HepG2 (cell line): ENCODE measurements at regions not wholly inside any gene's neighbourhood (a gene's known extent, or its start where the extent isn't known, plus 50 kb on each side); places are given as distances from the start of the nearest gene placed in this dataset.
"Not testable (repeated sequence)": the region's sequence is repeated elsewhere in the genome, so short reads cannot be mapped to it uniquely, and the experiment has no call there.

ENCODE experiments used
- ATAC-seq: fragments of 200-7000 bp; cut with Tn5 transposase; 3 replicates; pipeline ENCODE4 v1.9.1; 2020; ENCODE audit warnings: mild to moderate bottlenecking, moderate library complexity
- BruUV-seq: library from RNA; stranded (reverse); fragments of 400-500 nt; replicated peaks from 2 replicates; lab custom pipeline; 2021; lab: Mats Ljungman, UMichigan
- CTCF ChIA-PET: fragments of 300-600 bp; formaldehyde crosslinking; extraction: SDS; loops from one replicate; lab custom pipeline; 2021; ENCODE audit warnings: low total read pairs, inconsistent platforms, low intra/inter-chr PET ratio; lab: Yijun Ruan, JAX
- POLR2A ChIA-PET: fragments of 350-600 bp; sonication (Branson Sonifier 250); formaldehyde crosslinking; loops from one replicate; lab custom pipeline; 2020; ENCODE audit warnings: antibody characterized with exemption, inconsistent platforms; lab: Yijun Ruan, JAX
- DNase-seq: peaks from one replicate; pipeline ENCODE4 v3.0.0-alpha.2; 2015; ENCODE audit warnings: low spot score
- FAIRE-seq: peaks from 3 replicates; lab custom pipeline; 2011; peaks lifted over from hg19 to GRCh38; lab: Jason Lieb, UNC
- H2AFZ ChIP-seq: one replicate; pipeline ENCODE4 v1.6.1; 2011; ENCODE audit warnings: low read length, inconsistent platforms
- H3K27ac ChIP-seq: fragments of 300-600 bp; 3 replicates; pipeline ENCODE4 v1.8.0; 2011; ENCODE audit warnings: mixed run types, mild to moderate bottlenecking, mixed read lengths, low read length, inconsistent platforms; ENCODE audit not compliant: insufficient read depth; ENCODE audit errors: extremely low read length
- H3K27me3 ChIP-seq, 2 experiments: fragments of 200-600 bp in 1 of 2; 2 replicates in 1 of 2; 3 replicates in 1 of 2; pipeline versions ENCODE4 v1.6.0 to v1.8.0; 2011; ENCODE audit warnings: low read length in 2 of 2, mild to moderate bottlenecking in 2 of 2, moderate library complexity in 2 of 2, inconsistent platforms in 1 of 2; ENCODE audit not compliant: insufficient read depth in 2 of 2, control insufficient read depth in 1 of 2
- H3K36me3 ChIP-seq, 2 experiments: fragments of 200-600 bp in 1 of 2; replicated peaks in 1 of 2; 2 replicates in 1 of 2; 3 replicates in 1 of 2; pipeline versions ENCODE4 v1.5.1 to v1.8.0; 2011; ENCODE audit warnings: low read length in 2 of 2, inconsistent platforms in 1 of 2; ENCODE audit not compliant: insufficient read depth in 2 of 2, control insufficient read depth in 1 of 2
- H3K4me1 ChIP-seq: 2 replicates; pipeline ENCODE4 v1.5.1; 2012; ENCODE audit warnings: low read length, inconsistent platforms; ENCODE audit not compliant: insufficient read depth
- H3K4me2 ChIP-seq: 2 replicates; pipeline ENCODE4 v1.6.0; 2011; ENCODE audit warnings: low read depth, low read length, inconsistent platforms
- H3K4me3 ChIP-seq, 3 experiments: fragments of 200-600 bp in 1 of 3; sonication (generic), shearing (Covaris generic) in 1 of 3; replicated peaks in 1 of 3; 2 replicates each; pipeline ENCODE4 v1.5.1; 2011 to 2016; ENCODE audit warnings: low read length in 3 of 3, inconsistent platforms in 2 of 3, low read depth in 2 of 3, mild to moderate bottlenecking in 2 of 3, control low read depth in 1 of 3, mixed read lengths in 1 of 3; ENCODE audit not compliant: insufficient read depth in 1 of 3
- H3K79me2 ChIP-seq: one replicate; pipeline ENCODE4 v1.6.1; 2011; ENCODE audit warnings: low read length, inconsistent platforms; ENCODE audit not compliant: insufficient read depth
- H3K9ac ChIP-seq: 2 replicates; pipeline ENCODE4 v1.6.0; 2011; ENCODE audit warnings: mild to moderate bottlenecking, low read depth, low read length, inconsistent platforms; ENCODE audit not compliant: insufficient read depth
- H3K9me3 ChIP-seq: 2 replicates; pipeline ENCODE4 v1.5.1; 2012; ENCODE audit warnings: mild to moderate bottlenecking, low read length
- H4K20me1 ChIP-seq: 2 replicates; pipeline ENCODE4 v1.6.0; 2011; ENCODE audit warnings: inconsistent platforms, mild to moderate bottlenecking, low read length, moderate library complexity; ENCODE audit not compliant: insufficient read depth
- LCORL ChIP-seq, 2 experiments: fragments of 450-650 bp in 1 of 2; sonication (generic) in 1 of 2; formaldehyde crosslinking in 1 of 2; IDR thresholded peaks; 2 replicates each; pipeline versions ENCODE4 v1.5.0 to v1.6.1; 2017 to 2020; ENCODE audit warnings: antibody characterized with exemption in 1 of 2, missing genetic modification reagents in 1 of 2
- ZNF253 ChIP-seq: sonication (generic); formaldehyde crosslinking; IDR thresholded peaks from 2 replicates; pipeline ENCODE4 v1.8.0; 2022; ENCODE audit warnings: mild to moderate bottlenecking, missing genetic modification reagents, borderline replicate concordance
- WGBS: methylation state at CpG from one replicate; pipeline ENCODE4 v1.1.6; 2017; ENCODE audit warnings: low lambda C conversion rate; 5-methylcytosine and 5-hydroxymethylcytosine counted together
- in situ Hi-C: cut with HindIII; loops from 2 replicates; pipeline ENCODE4 v1.10.0; 2017; ENCODE audit warnings: low pct_unique_long_range_greater_than_20kb; ENCODE audit not compliant: extremely low pct_ligation_motif_present
- intact Hi-C: fragments of 100-400 bp; cut with micrococcal nuclease; formaldehyde crosslinking; loops from one replicate; pipeline ENCODE4 v1.10.0; 2022; ENCODE audit not compliant: unreplicated experiment

GRCh38 chr7:36060388-36060787 lies 92.7 kb upstream of the EEPD1 start:
- H3K4me1 ChIP-seq; H3K36me3 ChIP-seq; H3K79me2 ChIP-seq; ATAC-seq; BruUV-seq; H3K9ac ChIP-seq; H4K20me1 ChIP-seq; H3K9me3 ChIP-seq; CTCF ChIA-PET; POLR2A ChIA-PET; in situ Hi-C loops; H2AFZ ChIP-seq; FAIRE-seq; H3K27me3 ChIP-seq; DNase-seq; H3K4me2 ChIP-seq; H3K4me3 ChIP-seq; H3K27ac ChIP-seq; TF ChIP-seq LCORL (CRISPR knock-in tag; IDR thresholded peaks at IDR 0.05): not testable (repeated sequence)
- 58% methylated on average over 11 of the region's 11 CpGs for WGBS
- TF ChIP-seq LCORL (IDR thresholded peaks at IDR 0.05) = 0 out of 2 replicates have a peak, but pooled peaks have one; percentile 48
- intact Hi-C loops = loop anchor here (5.0 kb wide), 1 partner anchor 1867 kb away; no protein-coding TSS in a partner anchor

- Histone ChIP-seq H3K9ac (no peak overlapping the region), H3K9me3 (no peaks in the 10 kb centered on the region), H3K4me2 (no peak overlapping the region), H3K27me3 (peaks cover 0 to 5% of the 10 kb centered on the region in 2 experiments; a peak in 1 of 5 replicates), H3K4me1 (no peaks in the 10 kb centered on the region), H3K36me3 (no peaks in the 10 kb centered on the region), H3K79me2 (no peaks in the 10 kb centered on the region), H3K4me3 (no peak overlapping the region), H2AFZ (no peak overlapping the region), H4K20me1 (no peaks in the 10 kb centered on the region), H3K27ac (no peak overlapping the region)
- FAIRE-seq (no peak), DNase-seq (no peak), ATAC-seq (peak; percentile 56; the same call in 2 of the 3 replicates)
- TF ChIP-seq ZNF253 (CRISPR knock-in tag) = no peak
- CTCF ChIA-PET = no interaction called here
- in situ Hi-C loops (no loop called here), intact Hi-C loops (loop anchor here (5.0 kb wide), 1 partner anchor 1865 kb away; no protein-coding TSS in a partner anchor)
- POLR2A ChIA-PET = no interaction called here
- no TSS peak for BruUV-seq
- WGBS = 36% methylated on average over 4 of the region's 4 CpGs
Measured at GRCh38 chr7:36062154-36062815, 90.8 kb upstream of the EEPD1 start.
